Epithelial cell of esophagus (primary cell): ENCODE measurements at regions not wholly inside any gene's neighbourhood (a gene's known extent, or its start where the extent isn't known, plus 50 kb on each side); places are given as distances from the start of the nearest gene placed in this dataset.
A peak's percentile ranks its signal among the peaks of the same experiment; 100 is the strongest.

Experiments used
- DNase-seq: peaks from one replicate; pipeline ENCODE4 v3.0.0; 2010; ENCODE audit warnings: low read depth
- H3K4me3 ChIP-seq: 2 replicates; pipeline ENCODE4 v1.5.1; 2011; ENCODE audit warnings: mild to moderate bottlenecking, low read length, control low read depth
- TF ChIP-seq, protein P1 (sequence below): IDR thresholded peaks from 2 replicates; pipeline ENCODE4 v1.5.1; 2011; ENCODE audit warnings: low read depth, mild to moderate bottlenecking, low read length, control low read depth, inconsistent platforms; ENCODE audit not compliant: insufficient read depth; ENCODE audit errors: missing control alignments

DNA sequence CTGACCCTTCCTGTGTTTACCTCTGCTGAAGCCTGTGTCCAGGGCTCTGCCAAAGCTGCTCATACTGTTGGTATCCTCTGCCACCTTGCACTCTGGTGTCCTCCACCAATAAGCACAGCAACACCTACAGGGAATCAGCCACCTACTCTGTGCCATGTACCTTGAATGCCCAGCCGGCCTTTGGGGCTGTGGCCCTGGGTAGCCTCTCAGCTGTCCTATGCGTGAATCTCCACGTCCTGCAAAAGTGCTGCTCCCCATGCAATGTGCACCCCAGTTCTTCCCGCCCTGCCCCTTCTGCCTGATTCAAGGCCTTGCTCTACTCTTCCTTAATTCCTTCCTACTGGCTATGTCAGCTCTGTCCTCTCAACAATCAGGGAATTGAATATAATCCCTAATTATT, 506.5 kb downstream of the ARHGEF28 start:
- TF ChIP-seq, protein P1, sequence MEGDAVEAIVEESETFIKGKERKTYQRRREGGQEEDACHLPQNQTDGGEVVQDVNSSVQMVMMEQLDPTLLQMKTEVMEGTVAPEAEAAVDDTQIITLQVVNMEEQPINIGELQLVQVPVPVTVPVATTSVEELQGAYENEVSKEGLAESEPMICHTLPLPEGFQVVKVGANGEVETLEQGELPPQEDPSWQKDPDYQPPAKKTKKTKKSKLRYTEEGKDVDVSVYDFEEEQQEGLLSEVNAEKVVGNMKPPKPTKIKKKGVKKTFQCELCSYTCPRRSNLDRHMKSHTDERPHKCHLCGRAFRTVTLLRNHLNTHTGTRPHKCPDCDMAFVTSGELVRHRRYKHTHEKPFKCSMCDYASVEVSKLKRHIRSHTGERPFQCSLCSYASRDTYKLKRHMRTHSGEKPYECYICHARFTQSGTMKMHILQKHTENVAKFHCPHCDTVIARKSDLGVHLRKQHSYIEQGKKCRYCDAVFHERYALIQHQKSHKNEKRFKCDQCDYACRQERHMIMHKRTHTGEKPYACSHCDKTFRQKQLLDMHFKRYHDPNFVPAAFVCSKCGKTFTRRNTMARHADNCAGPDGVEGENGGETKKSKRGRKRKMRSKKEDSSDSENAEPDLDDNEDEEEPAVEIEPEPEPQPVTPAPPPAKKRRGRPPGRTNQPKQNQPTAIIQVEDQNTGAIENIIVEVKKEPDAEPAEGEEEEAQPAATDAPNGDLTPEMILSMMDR, result no peak
- no peak overlapping the region for H3K4me3 ChIP-seq
- DNase-seq, result no peak

GRCh38 chr5:74131250-74131649, 505.3 kb downstream of the ARHGEF28 start:
- TF ChIP-seq, protein P1, result no peak
- DNase-seq, result no peak
- no peak overlapping the region for H3K4me3 ChIP-seq

GRCh38 chr5:74130155-74130897, 504.3 kb downstream of the ARHGEF28 start:
- DNase-seq, result no peak
- TF ChIP-seq, protein P1, result no peak
- H3K4me3 ChIP-seq, result no peak overlapping the region

DNA sequence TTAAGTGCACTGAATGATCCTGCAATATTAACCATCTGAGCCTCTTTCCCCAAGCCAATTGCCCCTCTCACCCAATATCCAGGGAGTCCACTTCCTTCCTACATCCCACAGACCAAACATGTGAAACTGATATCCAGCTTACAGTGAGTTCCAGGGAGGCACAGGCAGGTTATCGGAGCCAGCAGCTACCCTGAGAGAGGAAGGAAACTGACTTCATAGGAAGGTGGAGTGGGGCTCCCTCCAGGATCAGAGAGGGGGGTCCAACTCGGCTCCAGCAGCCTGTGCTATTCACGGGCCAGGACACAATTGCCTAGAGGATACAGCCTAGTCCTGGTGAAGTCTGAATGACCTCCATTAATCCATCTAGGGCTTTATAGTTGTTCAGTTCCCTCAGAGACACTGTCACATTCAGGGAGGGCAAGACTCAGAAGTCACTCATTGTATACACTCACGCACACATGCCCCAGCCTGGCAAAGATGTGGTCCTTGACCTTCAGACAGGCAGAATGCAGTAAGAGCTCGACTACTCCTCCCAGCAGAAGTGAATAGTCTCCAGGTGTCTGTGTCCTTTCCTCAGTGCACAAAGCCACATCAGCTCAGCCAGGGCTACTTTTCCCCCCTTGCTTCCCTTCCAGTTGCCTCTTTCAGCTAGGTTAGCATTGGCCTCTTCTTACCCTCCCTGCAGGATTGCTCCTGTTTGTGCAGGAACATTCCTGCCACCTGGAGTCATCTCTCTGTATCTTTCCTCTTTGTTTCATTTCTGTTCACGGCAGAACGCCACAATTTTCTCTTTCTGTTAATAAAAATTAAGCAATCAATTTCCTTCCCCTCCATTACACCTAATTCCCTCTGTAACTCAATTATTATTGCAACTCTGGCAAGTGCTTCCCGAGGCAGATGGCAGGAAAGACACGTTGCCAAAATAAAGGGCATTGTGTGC, 501.7 kb downstream of the ARHGEF28 start:
- H3K4me3 ChIP-seq, result no peak overlapping the region
- peak; percentile 66 for DNase-seq
- TF ChIP-seq, protein P1, result peak; percentile 68

GRCh38 chr5:74126294-74126693, 500.3 kb downstream of the ARHGEF28 start:
- TF ChIP-seq, protein P1, result no peak
- no peak overlapping the region for H3K4me3 ChIP-seq
- peak; percentile 64 for DNase-seq

DNA sequence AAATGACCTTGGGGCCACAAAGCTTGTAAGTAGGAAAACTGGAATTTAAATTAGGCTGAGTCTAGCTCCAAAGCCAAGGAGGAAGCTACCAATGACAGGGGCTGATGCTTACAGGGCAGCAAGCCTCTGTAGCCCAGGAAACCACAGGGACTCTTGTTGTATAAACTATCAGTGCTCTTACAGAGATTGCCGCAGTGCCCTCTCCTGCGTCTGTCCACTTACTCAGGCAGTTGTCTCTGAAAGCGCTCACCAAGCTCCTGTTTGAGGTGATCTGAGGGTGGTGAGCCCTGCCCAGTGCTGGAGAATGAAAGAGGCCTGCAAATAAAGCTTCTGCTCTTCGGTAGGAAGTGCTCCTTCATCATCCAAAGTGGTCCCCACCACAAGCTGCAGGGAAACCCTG, 498.8 kb downstream of the ARHGEF28 start:
- TF ChIP-seq, protein P1, result no peak
- H3K4me3 ChIP-seq, result no peak overlapping the region
- DNase-seq, result no peak
